ENCODE measurements at regions not wholly inside any gene's neighbourhood (a gene's known extent, or its start where the extent isn't known, plus 50 kb on each side); places are given as distances from the start of the nearest gene placed in this dataset.

GRCh38 chr12:102595315-102595714 is 115.0 kb upstream of the IGF1 start:
- TF ChIP-seq CTCF (IDR thresholded peaks at IDR 0.05): no peak
- TF ChIP-seq TCF7L2 (IDR thresholded peaks at IDR 0.05; ENCODE audit: low read depth, low read length): no peak
- TF ChIP-seq, protein P1, sequence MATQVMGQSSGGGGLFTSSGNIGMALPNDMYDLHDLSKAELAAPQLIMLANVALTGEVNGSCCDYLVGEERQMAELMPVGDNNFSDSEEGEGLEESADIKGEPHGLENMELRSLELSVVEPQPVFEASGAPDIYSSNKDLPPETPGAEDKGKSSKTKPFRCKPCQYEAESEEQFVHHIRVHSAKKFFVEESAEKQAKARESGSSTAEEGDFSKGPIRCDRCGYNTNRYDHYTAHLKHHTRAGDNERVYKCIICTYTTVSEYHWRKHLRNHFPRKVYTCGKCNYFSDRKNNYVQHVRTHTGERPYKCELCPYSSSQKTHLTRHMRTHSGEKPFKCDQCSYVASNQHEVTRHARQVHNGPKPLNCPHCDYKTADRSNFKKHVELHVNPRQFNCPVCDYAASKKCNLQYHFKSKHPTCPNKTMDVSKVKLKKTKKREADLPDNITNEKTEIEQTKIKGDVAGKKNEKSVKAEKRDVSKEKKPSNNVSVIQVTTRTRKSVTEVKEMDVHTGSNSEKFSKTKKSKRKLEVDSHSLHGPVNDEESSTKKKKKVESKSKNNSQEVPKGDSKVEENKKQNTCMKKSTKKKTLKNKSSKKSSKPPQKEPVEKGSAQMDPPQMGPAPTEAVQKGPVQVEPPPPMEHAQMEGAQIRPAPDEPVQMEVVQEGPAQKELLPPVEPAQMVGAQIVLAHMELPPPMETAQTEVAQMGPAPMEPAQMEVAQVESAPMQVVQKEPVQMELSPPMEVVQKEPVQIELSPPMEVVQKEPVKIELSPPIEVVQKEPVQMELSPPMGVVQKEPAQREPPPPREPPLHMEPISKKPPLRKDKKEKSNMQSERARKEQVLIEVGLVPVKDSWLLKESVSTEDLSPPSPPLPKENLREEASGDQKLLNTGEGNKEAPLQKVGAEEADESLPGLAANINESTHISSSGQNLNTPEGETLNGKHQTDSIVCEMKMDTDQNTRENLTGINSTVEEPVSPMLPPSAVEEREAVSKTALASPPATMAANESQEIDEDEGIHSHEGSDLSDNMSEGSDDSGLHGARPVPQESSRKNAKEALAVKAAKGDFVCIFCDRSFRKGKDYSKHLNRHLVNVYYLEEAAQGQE (IDR thresholded peaks at IDR 0.05; ENCODE audit: insufficient read depth in 1 of 2, low read depth in 2 of 2, low read length in 1 of 2): no peak
- TF ChIP-seq POLR2AphosphoS5 (IDR thresholded peaks at IDR 0.05; ENCODE audit: low read depth, low read length): no peak
- no peak for TF ChIP-seq SIN3A (IDR thresholded peaks at IDR 0.05; ENCODE audit: borderline replicate concordance, insufficient read depth, low read depth, low read length)
